Activated T-cell treated with anti-CD3 and anti-CD28 coated beads for 48 hours (primary cell): ENCODE measurements at regions not wholly inside any gene's neighbourhood (a gene's known extent, or its start where the extent isn't known, plus 50 kb on each side); places are given as distances from the start of the nearest gene placed in this dataset.
"Not testable (repeated sequence)": the region's sequence is repeated elsewhere in the genome, so short reads cannot be mapped to it uniquely, and the experiment has no call there.

Source experiments
- DNase-seq: peaks from one replicate; pipeline ENCODE4 v3.0.0-alpha.2; 2020; ENCODE audit warnings: low read depth

- DNase-seq: no peak
These were observed 114.4 kb upstream of the SVIL start for GRCh38 chr10:29749150-29749549.

DNA sequence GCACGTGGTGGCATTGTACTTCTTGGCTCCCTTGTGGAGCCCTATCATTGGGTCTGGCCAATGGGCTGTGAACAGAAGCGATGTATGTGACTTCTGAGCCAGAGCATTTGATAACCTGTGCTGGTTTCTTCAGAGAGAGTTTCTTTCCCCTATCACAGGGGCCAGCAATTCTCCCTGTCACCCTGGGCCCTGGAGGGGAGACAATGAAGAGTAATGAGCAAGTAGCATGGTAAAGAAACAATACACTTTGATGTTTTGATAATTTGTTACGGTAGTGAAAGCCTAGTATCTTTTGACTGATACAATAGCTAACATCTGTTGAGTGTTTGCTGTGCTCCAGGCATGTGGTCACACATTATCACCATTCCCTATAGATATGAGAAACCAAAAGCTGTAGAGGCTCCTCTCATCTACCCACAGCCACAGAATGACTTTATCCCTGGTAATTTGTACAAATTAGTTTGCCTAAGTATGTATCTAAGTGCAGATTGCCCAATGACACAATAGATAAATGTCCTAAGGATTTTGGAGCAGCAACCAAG lies 113.4 kb upstream of the SVIL start:
- no peak for DNase-seq

DNA sequence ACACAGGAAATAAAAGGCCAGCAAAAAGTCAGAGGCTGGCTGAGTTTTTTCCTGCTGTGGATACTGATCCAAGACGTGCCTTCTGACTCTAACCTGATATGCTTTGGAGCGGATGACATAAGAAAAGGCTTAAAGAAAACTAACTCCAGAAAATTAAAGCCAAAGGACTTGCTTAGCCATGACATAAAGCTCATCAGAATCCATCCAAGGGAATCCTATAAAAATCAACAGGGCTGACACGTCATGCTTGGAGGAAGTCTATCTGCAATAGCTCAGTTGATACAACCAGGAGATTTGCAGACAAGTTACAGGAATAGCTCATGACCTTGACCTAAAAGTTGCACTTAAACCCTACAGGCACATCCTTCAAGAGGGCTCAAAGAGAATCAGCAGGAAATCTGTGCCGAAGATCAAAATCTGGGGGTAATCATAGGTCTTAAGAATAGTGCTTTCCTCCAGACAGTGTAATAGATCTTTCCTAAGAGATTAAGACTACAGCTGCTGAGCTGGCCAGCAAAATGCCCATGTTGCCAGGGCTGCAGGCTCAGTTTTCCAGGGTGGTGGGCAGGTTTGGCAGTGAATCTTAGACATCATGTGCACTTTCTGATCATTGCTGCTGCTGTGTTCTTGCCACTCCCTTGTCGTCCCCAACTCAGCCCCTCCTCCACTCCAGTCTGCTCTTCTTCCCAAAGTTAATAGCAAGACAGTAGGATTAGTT lies 111.5 kb upstream of the SVIL start:
- no peak for DNase-seq

DNA sequence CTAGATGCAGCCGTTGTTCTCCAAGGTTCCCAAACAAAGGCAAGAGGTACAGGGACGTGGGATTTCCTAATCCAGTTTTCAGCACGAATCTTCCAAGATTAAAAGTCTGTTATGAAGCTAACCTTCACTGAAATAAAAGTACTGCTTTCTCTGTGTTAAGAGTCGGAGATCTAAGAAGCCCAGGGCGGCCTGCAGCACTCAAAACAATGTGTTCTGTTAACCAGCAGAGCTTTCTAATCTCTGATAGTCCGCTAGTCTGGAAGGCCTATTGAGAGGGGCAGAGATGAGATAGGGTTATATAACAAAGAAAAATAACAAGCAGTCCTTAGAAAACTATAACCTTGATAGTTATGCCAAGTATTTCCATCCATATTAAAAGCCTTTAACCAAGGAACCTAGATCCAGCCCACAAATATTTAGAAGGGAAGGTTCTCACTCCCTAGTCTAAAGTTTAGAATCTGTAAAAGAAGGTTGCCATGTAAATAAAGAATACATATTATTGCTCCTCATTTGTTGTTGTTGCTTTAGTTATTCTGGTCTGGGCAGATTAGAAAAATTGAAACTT lies 106.3 kb upstream of the SVIL start:
- DNase-seq: no peak

GRCh38 chr10:29738341-29738740 lies 103.6 kb upstream of the SVIL start:
- DNase-seq: no peak

DNA sequence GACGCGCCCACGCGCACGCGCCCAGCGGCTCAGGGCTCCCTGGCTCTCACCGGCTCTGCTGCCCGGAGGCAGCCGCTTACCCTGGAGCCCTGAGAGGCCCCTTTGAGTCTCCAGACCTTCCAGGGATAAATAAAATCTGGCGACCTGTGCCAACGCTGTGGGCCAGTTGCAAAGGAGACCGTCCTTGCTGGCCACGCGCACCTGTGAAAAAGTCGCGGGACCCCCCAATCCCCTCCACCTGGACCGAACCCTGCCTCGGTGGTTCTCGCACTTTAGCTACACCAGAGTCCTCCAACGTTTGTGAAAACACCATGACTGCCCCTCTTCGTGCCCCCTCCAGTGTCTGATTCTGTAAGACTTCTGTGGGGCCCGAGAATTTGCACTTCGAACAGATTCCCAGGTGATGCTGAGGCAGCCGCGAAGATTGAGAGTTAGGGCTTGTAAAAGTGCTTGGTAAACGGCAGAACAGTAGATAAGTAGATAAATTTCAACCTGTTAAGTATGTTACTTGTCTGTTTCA lies 102.4 kb upstream of the SVIL start:
- no peak for DNase-seq

DNA sequence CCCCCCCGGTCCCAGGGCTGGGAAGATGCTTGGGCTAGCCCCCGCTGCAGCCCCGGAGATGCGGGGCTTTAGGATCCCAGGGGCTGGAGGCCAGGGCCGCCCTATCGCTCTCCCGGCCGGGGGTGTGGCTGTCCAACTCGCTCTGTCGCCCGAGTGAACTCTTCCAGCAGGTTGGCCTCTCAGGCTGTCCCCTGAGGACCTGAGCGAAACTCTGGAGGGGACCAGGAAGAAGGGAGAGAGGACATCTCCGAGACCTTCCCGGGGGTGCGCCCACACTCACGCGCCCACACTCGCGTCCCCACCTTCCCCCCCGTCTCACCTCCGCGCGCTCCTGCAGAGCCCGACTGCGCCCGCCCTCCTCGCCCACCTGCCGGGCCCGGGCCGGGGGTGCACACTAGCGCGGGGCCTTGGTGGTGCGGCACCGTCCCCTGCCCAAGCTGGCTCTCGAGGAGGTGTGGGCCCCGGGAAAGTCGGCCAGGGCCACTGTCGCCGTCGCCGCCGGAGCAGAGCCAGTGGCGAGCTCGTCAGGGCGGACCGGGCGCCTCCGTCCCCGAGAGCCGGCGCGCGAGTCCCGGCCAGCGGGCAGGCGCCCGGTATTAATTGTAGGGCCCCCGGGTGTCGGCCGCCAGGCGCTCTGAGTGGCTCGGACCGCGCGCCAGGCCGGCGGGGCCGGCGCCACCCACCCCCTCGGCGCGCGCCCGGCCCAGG lies 101.7 kb upstream of the SVIL start:
- peak; percentile 21 for DNase-seq

DNA sequence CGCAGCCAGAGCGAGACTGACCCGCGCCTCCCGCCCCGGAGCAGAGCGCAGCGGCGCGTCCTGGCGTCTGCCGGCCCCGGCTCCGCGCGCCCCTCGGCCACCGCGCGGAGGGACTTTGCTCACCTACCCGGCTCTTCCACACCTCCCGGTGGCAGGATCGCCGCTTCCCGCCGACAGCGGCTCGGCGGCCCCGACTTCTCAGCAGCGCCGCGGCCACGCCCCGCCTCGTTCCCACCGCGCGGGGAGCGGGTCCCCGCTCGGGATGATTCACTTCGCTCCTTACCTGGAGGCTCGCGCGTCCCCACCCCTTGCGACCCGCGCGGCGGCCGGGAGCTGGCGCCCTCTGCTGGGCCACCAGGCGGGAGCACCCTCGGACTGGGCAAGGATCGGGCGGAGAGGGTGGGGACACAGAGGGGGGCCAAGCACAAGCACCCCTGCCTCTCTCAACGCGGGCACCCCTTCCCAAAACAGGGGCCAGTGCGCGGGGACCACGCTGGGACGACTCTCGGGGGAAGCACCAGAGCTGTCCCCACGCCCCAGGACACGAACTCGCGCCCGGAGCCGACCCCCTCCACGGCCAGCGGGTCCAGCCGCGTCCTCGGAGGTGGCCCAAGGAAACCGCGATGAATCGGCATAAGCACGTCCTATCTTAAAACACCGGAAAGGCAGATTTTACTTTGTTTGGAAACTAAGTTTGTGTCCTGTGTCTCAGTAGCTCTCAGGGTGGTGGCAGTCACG lies 101.0 kb upstream of the SVIL start:
- DNase-seq: peak; percentile 83

- peak; percentile 53 for DNase-seq
These were observed 100.3 kb upstream of the SVIL start for GRCh38 chr10:29734962-29735627.

GRCh38 chr10:29734640-29734961 lies 99.8 kb upstream of the SVIL start:
- DNase-seq: no peak

GRCh38 chr10:29733323-29733722 lies 98.6 kb upstream of the SVIL start:
- DNase-seq: no peak

- DNase-seq: no peak
These were observed 98.1 kb upstream of the SVIL start for GRCh38 chr10:29732918-29733317.

DNA sequence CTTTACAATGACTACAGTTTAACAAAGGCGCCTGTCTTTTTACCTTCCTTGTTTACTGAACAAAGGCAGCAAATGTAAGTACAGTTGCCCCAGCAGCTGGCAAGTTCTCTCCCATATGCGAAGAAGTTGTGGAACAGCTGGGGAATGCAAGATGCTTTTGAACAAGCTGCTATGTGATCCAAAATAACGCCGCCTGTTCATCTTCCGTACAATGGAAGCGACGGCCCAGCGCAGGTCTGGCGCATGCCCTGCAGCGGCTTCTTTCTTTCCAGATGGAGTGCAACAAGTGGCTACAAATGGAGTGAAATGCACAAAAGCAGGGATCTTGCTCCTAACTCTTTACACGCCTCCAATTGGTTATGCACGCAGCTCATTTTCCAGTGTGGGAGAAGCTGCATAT lies 97.0 kb upstream of the SVIL start:
- DNase-seq: no peak

GRCh38 chr10:29730969-29731368 lies 96.2 kb upstream of the SVIL start:
- DNase-seq: no peak

- DNase-seq: no peak
These were observed 95.7 kb upstream of the SVIL start for GRCh38 chr10:29730458-29730857.

DNA sequence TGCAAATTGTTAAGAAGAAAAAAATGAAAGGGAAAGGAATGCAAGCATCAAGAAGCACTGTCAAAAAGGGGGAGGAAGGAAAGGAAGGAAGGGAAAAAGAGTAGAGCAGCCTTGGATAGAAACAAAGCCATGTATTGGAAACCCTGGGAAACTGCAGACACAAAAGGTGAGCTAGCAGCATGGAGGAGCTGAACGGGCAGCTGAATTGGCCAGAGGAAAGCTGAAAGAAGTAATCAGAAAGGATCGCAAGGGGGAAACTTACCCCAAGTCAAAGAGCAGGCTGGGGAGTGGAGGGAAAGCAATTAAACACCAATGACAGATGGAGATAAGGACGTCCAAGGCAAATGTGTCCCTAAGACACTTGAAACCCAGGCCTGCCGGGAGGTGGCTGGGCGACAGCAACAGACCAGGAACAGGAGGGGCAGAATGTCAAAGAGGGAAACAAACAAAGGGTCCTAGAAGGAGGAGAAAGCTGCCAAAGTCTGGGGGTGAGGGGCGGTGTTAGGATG lies 93.8 kb upstream of the SVIL start:
- DNase-seq: no peak

DNA sequence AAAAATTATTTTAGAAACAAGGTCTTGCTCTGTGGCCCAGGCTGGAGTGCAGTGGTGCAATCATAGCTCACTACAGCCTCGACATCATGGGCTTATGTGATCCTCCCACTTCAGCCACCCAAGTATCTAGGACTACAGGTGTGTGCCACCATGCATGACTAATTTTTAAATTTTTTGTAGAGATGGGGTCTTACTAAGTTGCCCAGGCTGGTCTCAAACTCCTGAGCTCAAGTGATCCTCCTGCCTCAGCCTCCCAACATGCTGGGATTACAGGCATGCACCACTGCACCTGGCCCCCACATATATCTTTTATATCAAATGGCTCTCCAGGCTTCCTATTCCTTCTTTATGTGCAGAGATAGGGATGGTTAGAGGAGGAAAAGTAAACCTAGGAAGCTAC lies 91.2 kb upstream of the SVIL start:
- not testable (repeated sequence) for DNase-seq

- no peak for DNase-seq
These were observed 90.5 kb upstream of the SVIL start for GRCh38 chr10:29725133-29725720.

GRCh38 chr10:29723726-29724125 lies 89.0 kb upstream of the SVIL start:
- DNase-seq: no peak

- DNase-seq: no peak
These were observed 88.0 kb upstream of the SVIL start for GRCh38 chr10:29722777-29723176.

GRCh38 chr10:29720149-29720548 lies 85.4 kb upstream of the SVIL start:
- DNase-seq: no peak
